GM12878 (cell line): ENCODE measurements at regions not wholly inside any gene's neighbourhood (a gene's known extent, or its start where the extent isn't known, plus 50 kb on each side); places are given as distances from the start of the nearest gene placed in this dataset.

ENCODE experiments used
- ASH2L ChIP-seq: fragments of 300-600, 200-600 bp; sonication (generic); IDR thresholded peaks from 2 replicates; pipeline ENCODE4 v1.6.1; 2017; ENCODE audit warnings: low read depth, mild to moderate bottlenecking, borderline replicate concordance
- BACH1 ChIP-seq: fragments of 450-650 bp; IDR thresholded peaks from 2 replicates; pipeline ENCODE4 v1.6.1; 2017; ENCODE audit warnings: mild to moderate bottlenecking, borderline replicate concordance
- BCL11A ChIP-seq: IDR thresholded peaks from 2 replicates; pipeline ENCODE4 v1.6.1; 2011; ENCODE audit warnings: low read depth, low read length
- CBX5 ChIP-seq: sonication (generic); IDR thresholded peaks from 2 replicates; pipeline ENCODE4 v1.6.1; 2016; ENCODE audit warnings: low read depth, moderate library complexity, mild to moderate bottlenecking, inconsistent platforms
- CHD1 ChIP-seq: IDR thresholded peaks from 2 replicates; pipeline ENCODE4 v1.6.1; 2012; ENCODE audit warnings: low read depth, low read length, improper control_type of control experiment
- KLF5 ChIP-seq: fragments of 450-650 bp; IDR thresholded peaks from 2 replicates; pipeline ENCODE4 v1.6.1; 2014; ENCODE audit warnings: mild to moderate bottlenecking; ENCODE audit not compliant: partially characterized antibody
- MLLT1 ChIP-seq: fragments of 450-650 bp; IDR thresholded peaks from 2 replicates; pipeline ENCODE4 v1.6.1; 2016; ENCODE audit warnings: mild to moderate bottlenecking
- NFIC ChIP-seq: IDR thresholded peaks from 2 replicates; pipeline ENCODE4 v1.6.1; 2012; ENCODE audit warnings: low read depth, mild to moderate bottlenecking, inconsistent platforms, low read length, moderate library complexity
- NFYA ChIP-seq: IDR thresholded peaks from 2 replicates; pipeline ENCODE4 v1.6.1; 2011; ENCODE audit warnings: low read depth, mild to moderate bottlenecking, low read length, improper control_type of control experiment, borderline replicate concordance
- NR2C1 ChIP-seq: fragments of 450-650 bp; IDR thresholded peaks from 2 replicates; pipeline ENCODE4 v1.6.1; 2017; ENCODE audit warnings: antibody characterized with exemption, mild to moderate bottlenecking, moderate library complexity
- PAX8 ChIP-seq: fragments of 450-650 bp; IDR thresholded peaks from 2 replicates; pipeline ENCODE4 v1.6.1; 2017; ENCODE audit warnings: mild to moderate bottlenecking, moderate library complexity
- POLR2A ChIP-seq: IDR thresholded peaks from 2 replicates; pipeline ENCODE4 v1.6.1; 2011; ENCODE audit warnings: low read depth, mild to moderate bottlenecking, low read length
- RFX5 ChIP-seq: IDR thresholded peaks from 2 replicates; pipeline ENCODE4 v1.6.1; 2011; ENCODE audit warnings: low read depth, low read length, improper control_type of control experiment
- TCF3 ChIP-seq: IDR thresholded peaks from 2 replicates; pipeline ENCODE4 v1.6.1; 2012; ENCODE audit warnings: low read depth, mild to moderate bottlenecking, low read length, borderline replicate concordance; ENCODE audit not compliant: insufficient read depth
- ZBED1 ChIP-seq: IDR thresholded peaks from 2 replicates; pipeline ENCODE4 v1.6.1; 2016; ENCODE audit warnings: borderline replicate concordance
- ZNF592 ChIP-seq: fragments of 450-650 bp; IDR thresholded peaks from 2 replicates; pipeline ENCODE4 v1.6.1; 2017; ENCODE audit warnings: mild to moderate bottlenecking, moderate library complexity
- ZSCAN29 ChIP-seq: fragments of 450-650 bp; IDR thresholded peaks from 2 replicates; pipeline ENCODE4 v1.6.1; 2017; ENCODE audit warnings: mild to moderate bottlenecking, moderate library complexity
- TF ChIP-seq, protein P1 (sequence below): IDR thresholded peaks from 2 replicates; pipeline ENCODE4 v1.6.1; 2011; ENCODE audit warnings: low read depth, mild to moderate bottlenecking, low read length, moderate library complexity, borderline replicate concordance; ENCODE audit errors: extremely low read depth
- TF ChIP-seq, protein P2 (sequence below): fragments of 150-350 bp; IDR thresholded peaks from 2 replicates; pipeline ENCODE4 v1.6.1; 2014; ENCODE audit warnings: mild to moderate bottlenecking, low read depth, low read length
- TF ChIP-seq, protein P3 (sequence below): fragments of 450-650 bp; IDR thresholded peaks from 2 replicates; pipeline ENCODE4 v1.6.1; 2017; ENCODE audit warnings: mild to moderate bottlenecking
- TF ChIP-seq, protein P4 (sequence below): fragments of 450-650 bp; IDR thresholded peaks from 2 replicates; pipeline ENCODE4 v1.6.1; 2017; ENCODE audit warnings: mild to moderate bottlenecking, low read depth, inconsistent platforms; ENCODE audit not compliant: poor library complexity, severe bottlenecking

DNA sequence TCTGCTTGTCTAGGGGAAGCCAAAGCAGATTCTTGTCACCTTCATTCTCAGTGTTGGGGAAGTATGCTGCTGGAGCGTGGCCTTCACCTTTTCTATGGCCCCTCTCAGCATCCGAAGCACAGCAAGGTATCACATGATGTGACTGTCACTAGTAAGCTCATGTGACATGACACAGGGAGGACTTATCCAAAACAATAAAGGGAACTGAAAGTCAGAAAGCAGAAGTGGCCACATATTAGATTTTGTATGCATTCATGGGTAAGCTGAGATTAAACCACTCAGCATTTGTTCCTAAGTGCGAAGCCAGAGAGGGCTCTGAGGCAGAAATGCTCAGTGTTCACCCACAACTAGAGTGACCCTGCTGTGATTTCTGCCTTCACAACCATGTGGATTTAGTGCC lies 72.8 kb upstream of the PCDH8 start (continued):
- TF ChIP-seq MLLT1 (peak; percentile 51; the same call in 1 of the 2 replicates), NFIC (peak; percentile 79), POLR2A (no peak), PAX8 (no peak), BCL11A (peak; percentile 78), KLF5 (no peak), TCF3 (0 out of 2 replicates have a peak, but pooled peaks have one; percentile 42), BACH1 (peak; percentile 90; the same call in 1 of the 2 replicates), ASH2L (no peak), ZBED1 (no peak), ZNF592 (no peak), ZSCAN29 (no peak), CBX5 (0 out of 2 replicates have a peak, but pooled peaks have one; percentile 74), CHD1 (no peak), NR2C1 (no peak), RFX5 (no peak), NFYA (no peak)
- TF ChIP-seq, protein P1, sequence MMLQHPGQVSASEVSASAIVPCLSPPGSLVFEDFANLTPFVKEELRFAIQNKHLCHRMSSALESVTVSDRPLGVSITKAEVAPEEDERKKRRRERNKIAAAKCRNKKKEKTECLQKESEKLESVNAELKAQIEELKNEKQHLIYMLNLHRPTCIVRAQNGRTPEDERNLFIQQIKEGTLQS: peak; percentile 78; the same call in 1 of the 2 replicates
- TF ChIP-seq, protein P2, sequence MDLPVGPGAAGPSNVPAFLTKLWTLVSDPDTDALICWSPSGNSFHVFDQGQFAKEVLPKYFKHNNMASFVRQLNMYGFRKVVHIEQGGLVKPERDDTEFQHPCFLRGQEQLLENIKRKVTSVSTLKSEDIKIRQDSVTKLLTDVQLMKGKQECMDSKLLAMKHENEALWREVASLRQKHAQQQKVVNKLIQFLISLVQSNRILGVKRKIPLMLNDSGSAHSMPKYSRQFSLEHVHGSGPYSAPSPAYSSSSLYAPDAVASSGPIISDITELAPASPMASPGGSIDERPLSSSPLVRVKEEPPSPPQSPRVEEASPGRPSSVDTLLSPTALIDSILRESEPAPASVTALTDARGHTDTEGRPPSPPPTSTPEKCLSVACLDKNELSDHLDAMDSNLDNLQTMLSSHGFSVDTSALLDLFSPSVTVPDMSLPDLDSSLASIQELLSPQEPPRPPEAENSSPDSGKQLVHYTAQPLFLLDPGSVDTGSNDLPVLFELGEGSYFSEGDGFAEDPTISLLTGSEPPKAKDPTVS: no peak
- TF ChIP-seq, protein P3, sequence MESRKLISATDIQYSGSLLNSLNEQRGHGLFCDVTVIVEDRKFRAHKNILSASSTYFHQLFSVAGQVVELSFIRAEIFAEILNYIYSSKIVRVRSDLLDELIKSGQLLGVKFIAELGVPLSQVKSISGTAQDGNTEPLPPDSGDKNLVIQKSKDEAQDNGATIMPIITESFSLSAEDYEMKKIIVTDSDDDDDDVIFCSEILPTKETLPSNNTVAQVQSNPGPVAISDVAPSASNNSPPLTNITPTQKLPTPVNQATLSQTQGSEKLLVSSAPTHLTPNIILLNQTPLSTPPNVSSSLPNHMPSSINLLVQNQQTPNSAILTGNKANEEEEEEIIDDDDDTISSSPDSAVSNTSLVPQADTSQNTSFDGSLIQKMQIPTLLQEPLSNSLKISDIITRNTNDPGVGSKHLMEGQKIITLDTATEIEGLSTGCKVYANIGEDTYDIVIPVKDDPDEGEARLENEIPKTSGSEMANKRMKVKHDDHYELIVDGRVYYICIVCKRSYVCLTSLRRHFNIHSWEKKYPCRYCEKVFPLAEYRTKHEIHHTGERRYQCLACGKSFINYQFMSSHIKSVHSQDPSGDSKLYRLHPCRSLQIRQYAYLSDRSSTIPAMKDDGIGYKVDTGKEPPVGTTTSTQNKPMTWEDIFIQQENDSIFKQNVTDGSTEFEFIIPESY: no peak
- TF ChIP-seq, protein P4, sequence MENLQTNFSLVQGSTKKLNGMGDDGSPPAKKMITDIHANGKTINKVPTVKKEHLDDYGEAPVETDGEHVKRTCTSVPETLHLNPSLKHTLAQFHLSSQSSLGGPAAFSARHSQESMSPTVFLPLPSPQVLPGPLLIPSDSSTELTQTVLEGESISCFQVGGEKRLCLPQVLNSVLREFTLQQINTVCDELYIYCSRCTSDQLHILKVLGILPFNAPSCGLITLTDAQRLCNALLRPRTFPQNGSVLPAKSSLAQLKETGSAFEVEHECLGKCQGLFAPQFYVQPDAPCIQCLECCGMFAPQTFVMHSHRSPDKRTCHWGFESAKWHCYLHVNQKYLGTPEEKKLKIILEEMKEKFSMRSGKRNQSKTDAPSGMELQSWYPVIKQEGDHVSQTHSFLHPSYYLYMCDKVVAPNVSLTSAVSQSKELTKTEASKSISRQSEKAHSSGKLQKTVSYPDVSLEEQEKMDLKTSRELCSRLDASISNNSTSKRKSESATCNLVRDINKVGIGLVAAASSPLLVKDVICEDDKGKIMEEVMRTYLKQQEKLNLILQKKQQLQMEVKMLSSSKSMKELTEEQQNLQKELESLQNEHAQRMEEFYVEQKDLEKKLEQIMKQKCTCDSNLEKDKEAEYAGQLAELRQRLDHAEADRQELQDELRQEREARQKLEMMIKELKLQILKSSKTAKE: peak; percentile 47
